Stomach (tissue), 4 donors: ENCODE measurements at regions not wholly inside any gene's neighbourhood (a gene's known extent, or its start where the extent isn't known, plus 50 kb on each side); places are given as distances from the start of the nearest gene placed in this dataset.

Experiments
- CTCF ChIP-seq, 7 experiments: fragments of 450-650 bp in 4 of 7; fragments of 200-600 bp in 3 of 7; sonication (generic) in 3 of 7; IDR thresholded peaks; one replicate each; pipeline ENCODE4 v1.5.1; 2016 to 2019; ENCODE audit warnings: antibody characterized with exemption in 7 of 7, control low read depth in 2 of 7, mild to moderate bottlenecking in 1 of 7
- EP300 ChIP-seq: sonication (generic); formaldehyde crosslinking; IDR thresholded peaks from one replicate; pipeline ENCODE4 v1.6.1; 2017; ENCODE audit warnings: antibody characterized with exemption
- POLR2AphosphoS5 ChIP-seq, 3 donors: sonication (generic); formaldehyde crosslinking; IDR thresholded peaks; one replicate each; pipeline ENCODE4 v1.6.1; 2016; ENCODE audit warnings: antibody characterized with exemption in 3 of 3

GRCh38 chrX:46235778-46236177 is 309.4 kb downstream of the ZNF674 start:
- TF ChIP-seq CTCF (IDR thresholded peaks at IDR 0.05), result no peak
- no peak for TF ChIP-seq POLR2AphosphoS5 (IDR thresholded peaks at IDR 0.05)
- TF ChIP-seq EP300, result no peak
